Stimulated activated CD4-positive, alpha-beta T cell treated with anti-CD3 and anti-CD28 coated beads, TNF-alpha, amount 100 ng/mL, for 1 hour (primary cell): ENCODE measurements at regions not wholly inside any gene's neighbourhood (a gene's known extent, or its start where the extent isn't known, plus 50 kb on each side); places are given as distances from the start of the nearest gene placed in this dataset.
"Not testable (repeated sequence)": the region's sequence is repeated elsewhere in the genome, so short reads cannot be mapped to it uniquely, and the experiment has no call there.

Source experiments
- DNase-seq, 3 donors: peaks; one replicate each; pipeline ENCODE4 v3.0.0-alpha.2; 2020; ENCODE audit warnings: low read depth in 3 of 3, low spot score in 1 of 3

GRCh38 chr1:243996223-243996622, 54.9 kb upstream of the ZBTB18 start:
- DNase-seq, result no peak

- DNase-seq, result no peak
Measured at GRCh38 chr1:243991650-243992049, 59.4 kb upstream of the ZBTB18 start.

GRCh38 chr1:243984788-243985187, 66.3 kb upstream of the ZBTB18 start:
- DNase-seq, result no peak

GRCh38 chr1:243982447-243983018, 68.5 kb upstream of the ZBTB18 start:
- no peak for DNase-seq

GRCh38 chr1:243980471-243980870, 70.6 kb upstream of the ZBTB18 start:
- DNase-seq, result no peak

- no peak for DNase-seq
Measured at GRCh38 chr1:243980071-243980470, 71.0 kb upstream of the ZBTB18 start.

GRCh38 chr1:243979396-243979795, 71.7 kb upstream of the ZBTB18 start:
- no peak for DNase-seq

GRCh38 chr1:243977094-243977493, 74.0 kb upstream of the ZBTB18 start:
- no peak for DNase-seq

- DNase-seq, result no peak
Measured at GRCh38 chr1:243974451-243975292, 76.4 kb upstream of the ZBTB18 start.

- no peak for DNase-seq
Measured at GRCh38 chr1:243973169-243973568, 77.9 kb upstream of the ZBTB18 start.

- no peak for DNase-seq
Measured at GRCh38 chr1:243970077-243970476, 81.0 kb upstream of the ZBTB18 start.

- no peak for DNase-seq
Measured at GRCh38 chr1:243968413-243968812, 82.7 kb upstream of the ZBTB18 start.

- no peak for DNase-seq
Measured at GRCh38 chr1:243964915-243965314, 86.2 kb upstream of the ZBTB18 start.

- no peak for DNase-seq
Measured at GRCh38 chr1:243963571-243963970, 87.5 kb upstream of the ZBTB18 start.

GRCh38 chr1:243962541-243962940, 88.5 kb upstream of the ZBTB18 start:
- DNase-seq, result no peak

- DNase-seq, result no peak
Measured at GRCh38 chr1:243959998-243960397, 91.1 kb upstream of the ZBTB18 start.

- no peak for DNase-seq
Measured at GRCh38 chr1:243957141-243957540, 93.9 kb upstream of the ZBTB18 start.

GRCh38 chr1:243956450-243956849, 94.6 kb upstream of the ZBTB18 start:
- no peak for DNase-seq

- not testable (repeated sequence) for DNase-seq
Measured at GRCh38 chr1:243951207-243951606, 99.9 kb upstream of the ZBTB18 start.

- no peak for DNase-seq
Measured at GRCh38 chr1:243950166-243950565, 100.1 kb upstream of the AKT3 start.

GRCh38 chr1:243946946-243947345, 96.9 kb upstream of the AKT3 start:
- peak in 2 of 3 donors; percentile 8 to 12 for DNase-seq

- DNase-seq, result no peak
Measured at GRCh38 chr1:243946253-243946652, 96.2 kb upstream of the AKT3 start.

- no peak for DNase-seq
Measured at GRCh38 chr1:243945727-243946126, 95.7 kb upstream of the AKT3 start.
